ENCODE measurements at regions not wholly inside any gene's neighbourhood (a gene's known extent, or its start where the extent isn't known, plus 50 kb on each side); places are given as distances from the start of the nearest gene placed in this dataset.

DNA sequence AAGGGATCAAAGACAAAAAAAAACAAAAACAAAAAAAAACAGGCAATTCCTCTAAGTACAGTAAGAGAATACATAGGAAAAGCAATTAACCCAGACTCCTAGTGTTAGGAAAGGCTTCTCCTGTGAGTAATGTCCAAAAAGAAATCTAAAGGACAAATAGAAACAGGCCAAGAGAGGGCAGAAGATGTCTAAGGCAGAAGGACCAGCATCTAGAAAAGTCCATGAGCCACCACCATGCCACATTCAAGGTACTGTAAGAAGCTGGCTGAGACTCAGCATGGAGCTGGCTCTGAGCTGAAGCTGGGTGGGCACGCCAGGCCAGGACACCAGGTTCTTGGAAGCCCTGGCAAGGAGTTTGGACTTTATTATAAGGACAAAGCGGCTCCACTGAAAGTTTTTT is 118.1 kb upstream of the FRY start:
- no peaks in the 10 kb centered on the region for H3K9me3 ChIP-seq
- no peak overlapping the region for H3K4me3 ChIP-seq
- DNase-seq: no peak
- ATAC-seq: no peak
- TF ChIP-seq, protein P1, sequence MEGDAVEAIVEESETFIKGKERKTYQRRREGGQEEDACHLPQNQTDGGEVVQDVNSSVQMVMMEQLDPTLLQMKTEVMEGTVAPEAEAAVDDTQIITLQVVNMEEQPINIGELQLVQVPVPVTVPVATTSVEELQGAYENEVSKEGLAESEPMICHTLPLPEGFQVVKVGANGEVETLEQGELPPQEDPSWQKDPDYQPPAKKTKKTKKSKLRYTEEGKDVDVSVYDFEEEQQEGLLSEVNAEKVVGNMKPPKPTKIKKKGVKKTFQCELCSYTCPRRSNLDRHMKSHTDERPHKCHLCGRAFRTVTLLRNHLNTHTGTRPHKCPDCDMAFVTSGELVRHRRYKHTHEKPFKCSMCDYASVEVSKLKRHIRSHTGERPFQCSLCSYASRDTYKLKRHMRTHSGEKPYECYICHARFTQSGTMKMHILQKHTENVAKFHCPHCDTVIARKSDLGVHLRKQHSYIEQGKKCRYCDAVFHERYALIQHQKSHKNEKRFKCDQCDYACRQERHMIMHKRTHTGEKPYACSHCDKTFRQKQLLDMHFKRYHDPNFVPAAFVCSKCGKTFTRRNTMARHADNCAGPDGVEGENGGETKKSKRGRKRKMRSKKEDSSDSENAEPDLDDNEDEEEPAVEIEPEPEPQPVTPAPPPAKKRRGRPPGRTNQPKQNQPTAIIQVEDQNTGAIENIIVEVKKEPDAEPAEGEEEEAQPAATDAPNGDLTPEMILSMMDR (IDR thresholded peaks at IDR 0.05): no peak
- H3K36me3 ChIP-seq (ENCODE audit: low read depth): no peaks in the 10 kb centered on the region
- peaks cover 4% of the 10 kb centered on the region for H3K4me1 ChIP-seq (ENCODE audit: low read depth)
- intact Hi-C loops (cut with DNase I, micrococcal nuclease): no loop called here

- intact Hi-C loops (cut with DNase I, micrococcal nuclease): no loop called here
- DNase-seq: no peak
- no peak overlapping the region for H3K4me3 ChIP-seq
- TF ChIP-seq, protein P1 (IDR thresholded peaks at IDR 0.05): no peak
- no peak for ATAC-seq
- H3K4me1 ChIP-seq (ENCODE audit: low read depth): no peaks in the 10 kb centered on the region
- H3K36me3 ChIP-seq (ENCODE audit: low read depth): no peaks in the 10 kb centered on the region
- H3K9me3 ChIP-seq: no peaks in the 10 kb centered on the region
Measured at GRCh38 chr13:31914843-31915242, 116.7 kb upstream of the FRY start.

DNA sequence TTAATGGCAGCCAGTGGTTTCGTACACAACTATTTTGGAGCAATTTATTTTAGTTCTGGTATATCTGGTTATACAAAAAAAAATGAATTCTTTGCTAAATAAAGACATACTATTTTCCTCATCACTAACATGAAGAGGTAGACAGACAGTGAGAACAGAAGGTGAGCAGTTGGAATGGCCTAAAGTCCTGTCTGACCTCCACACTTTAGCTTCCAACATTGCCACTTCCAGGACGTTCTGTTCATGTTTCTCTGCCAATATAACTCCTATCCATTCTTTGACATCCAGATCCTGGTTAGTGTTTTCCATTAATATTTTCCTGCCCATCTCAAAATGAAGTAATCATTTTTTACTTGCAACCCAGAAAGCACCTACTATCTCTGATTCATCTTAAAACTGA is 112.9 kb upstream of the FRY start:
- intact Hi-C loops (cut with DNase I, micrococcal nuclease): no loop called here
- no peaks in the 10 kb centered on the region for H3K36me3 ChIP-seq (ENCODE audit: low read depth)
- H3K4me3 ChIP-seq: no peak overlapping the region
- peaks cover 4% of the 10 kb centered on the region for H3K4me1 ChIP-seq (ENCODE audit: low read depth)
- no peak for DNase-seq
- no peak for ATAC-seq
- no peaks in the 10 kb centered on the region for H3K9me3 ChIP-seq
- TF ChIP-seq, protein P1 (IDR thresholded peaks at IDR 0.05): no peak

DNA sequence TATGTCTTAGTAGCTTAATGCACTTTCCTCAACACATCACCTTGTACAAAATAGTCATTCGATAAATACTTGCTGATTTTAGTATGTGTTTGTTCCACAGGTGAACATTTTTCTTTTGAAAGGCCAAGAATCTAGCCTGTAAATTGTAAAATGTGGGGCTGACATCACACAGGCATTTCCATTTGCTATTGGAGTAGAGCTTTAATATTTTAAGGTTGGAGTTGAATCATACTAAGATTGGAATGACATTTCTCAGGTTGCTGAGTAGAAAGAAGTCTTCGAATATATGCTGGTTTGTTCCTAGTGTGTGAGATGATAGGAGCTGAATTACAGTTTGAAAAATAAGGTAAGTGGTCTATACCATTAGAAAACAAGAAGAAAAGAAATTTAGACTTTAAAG is 112.3 kb upstream of the FRY start:
- Histone ChIP-seq H3K4me3 (no peak overlapping the region), H3K9me3 (no peaks in the 10 kb centered on the region), H3K36me3 (ENCODE audit: low read depth) (no peaks in the 10 kb centered on the region), H3K4me1 (ENCODE audit: low read depth) (peaks cover 4% of the 10 kb centered on the region)
- ATAC-seq (no peak), DNase-seq (no peak)
- intact Hi-C loops (cut with DNase I, micrococcal nuclease): no loop called here
- TF ChIP-seq, protein P1 (IDR thresholded peaks at IDR 0.05): no peak

GRCh38 chr13:31919971-31920726 is 111.4 kb upstream of the FRY start:
- intact Hi-C loops (cut with DNase I, micrococcal nuclease): no loop called here
- Histone ChIP-seq H3K4me1 (ENCODE audit: low read depth) (peaks cover 4% of the 10 kb centered on the region), H3K9me3 (no peaks in the 10 kb centered on the region), H3K4me3 (no peak overlapping the region), H3K36me3 (ENCODE audit: low read depth) (no peaks in the 10 kb centered on the region)
- ATAC-seq (no peak), DNase-seq (no peak)
- TF ChIP-seq, protein P1 (IDR thresholded peaks at IDR 0.05): no peak

GRCh38 chr13:31920727-31921100 is 110.9 kb upstream of the FRY start:
- TF ChIP-seq, protein P1 (IDR thresholded peaks at IDR 0.05): no peak
- peaks cover 4% of the 10 kb centered on the region for H3K4me1 ChIP-seq (ENCODE audit: low read depth)
- DNase-seq (no peak), ATAC-seq (no peak)
- H3K4me3 ChIP-seq: no peak overlapping the region
- intact Hi-C loops (cut with DNase I, micrococcal nuclease): no loop called here
- no peaks in the 10 kb centered on the region for H3K36me3 ChIP-seq (ENCODE audit: low read depth)
- no peaks in the 10 kb centered on the region for H3K9me3 ChIP-seq

Data from mucosa of descending colon (tissue), 3 donors.